ENCODE measurements at regions not wholly inside any gene's neighbourhood (a gene's known extent, or its start where the extent isn't known, plus 50 kb on each side); places are given as distances from the start of the nearest gene placed in this dataset.

GRCh38 chr6:14707971-14708465 lies 537.9 kb upstream of the JARID2 start:
- ChIA-PET CTCF (no interaction called here), POLR2A (no interaction called here)
- Histone ChIP-seq H3K9me3 (ENCODE audit: control insufficient read depth, insufficient read depth, low read depth, low read length) (no peaks in the 10 kb centered on the region), H3K4me1 (ENCODE audit: control insufficient read depth, insufficient read depth, low read length) (no peaks in the 10 kb centered on the region), H3K4me3 (ENCODE audit: low read depth, low read length) (no peak overlapping the region), H3K27ac (ENCODE audit: extremely low read depth, low read depth, low read length) (no peak overlapping the region), H3K36me3 (ENCODE audit: control insufficient read depth in 2 of 2, insufficient read depth in 1 of 2, low read length in 2 of 2) (no peaks in the 10 kb centered on the region)
- TF ChIP-seq ZNF76 (tag by site-specific recombination; IDR thresholded peaks at IDR 0.05; ENCODE audit: borderline replicate concordance, low read depth) = no peak
- no peak for TF ChIP-seq ZNF416 (tag by site-specific recombination; IDR thresholded peaks at IDR 0.05)
- TF ChIP-seq ZNF280C (tag by site-specific recombination; IDR thresholded peaks at IDR 0.05) = no peak
- TF ChIP-seq ZNF837 (tag by site-specific recombination; IDR thresholded peaks at IDR 0.05) = no peak
- TF ChIP-seq PRDM2 (tag by site-specific recombination; IDR thresholded peaks at IDR 0.05; ENCODE audit: borderline replicate concordance) = no peak
- TF ChIP-seq ZBTB1 (tag by site-specific recombination; IDR thresholded peaks at IDR 0.05) = no peak

DNA sequence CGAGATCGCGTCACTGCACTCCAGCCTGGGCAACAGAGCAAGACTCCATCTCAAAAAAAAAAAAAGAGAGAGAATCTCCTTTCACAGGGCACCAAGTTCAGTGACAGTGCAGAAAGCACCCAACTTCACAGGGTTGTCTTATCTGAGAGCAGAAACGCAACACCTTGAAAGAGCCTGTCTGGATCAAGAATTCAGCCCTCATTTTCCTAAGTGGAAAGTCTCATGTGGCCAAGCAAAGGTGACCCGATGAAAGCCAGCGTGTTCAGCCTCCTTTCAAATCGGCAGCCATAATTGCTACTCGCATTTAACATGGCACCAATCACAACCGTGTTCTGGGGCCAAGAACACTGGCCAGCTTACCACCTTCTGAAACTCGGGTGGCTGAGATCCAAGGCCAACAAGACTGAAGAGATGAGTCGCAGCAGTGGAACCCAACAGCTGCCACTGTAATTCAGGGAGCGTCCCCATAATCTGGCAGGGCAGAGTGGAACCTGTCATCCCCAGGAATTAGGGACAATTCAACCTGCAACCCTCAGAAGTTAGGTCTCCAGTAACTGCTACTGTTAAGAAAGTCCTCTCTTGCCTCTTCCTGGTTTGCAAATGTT lies 536.7 kb upstream of the JARID2 start:
- H3K4me1 ChIP-seq (ENCODE audit: control insufficient read depth, insufficient read depth, low read length) = no peaks in the 10 kb centered on the region
- POLR2A ChIA-PET = interaction anchor here (0.6 kb wide), 1 partner anchor 485 kb away, joined by 3 read pairs; no protein-coding TSS in a partner anchor
- no peak overlapping the region for H3K4me3 ChIP-seq (ENCODE audit: low read depth, low read length)
- H3K9me3 ChIP-seq (ENCODE audit: control insufficient read depth, insufficient read depth, low read depth, low read length) = no peaks in the 10 kb centered on the region
- H3K36me3 ChIP-seq (ENCODE audit: control insufficient read depth in 2 of 2, insufficient read depth in 1 of 2, low read length in 2 of 2) = no peaks in the 10 kb centered on the region
- CTCF ChIA-PET = interaction anchor here (0.6 to 0.9 kb wide), 2 partner anchors 12 to 489 kb away, joined by 3 read pairs; no protein-coding TSS in a partner anchor
- no peak for TF ChIP-seq BCL11B (tag by site-specific recombination; IDR thresholded peaks at IDR 0.05; ENCODE audit: low read depth)
- no peak for TF ChIP-seq ZBTB49 (tag by site-specific recombination; IDR thresholded peaks at IDR 0.05; ENCODE audit: low read depth)
- TF ChIP-seq ZNF830 (tag by site-specific recombination; IDR thresholded peaks at IDR 0.05; ENCODE audit: low read depth) = no peak
- TF ChIP-seq, protein P1, sequence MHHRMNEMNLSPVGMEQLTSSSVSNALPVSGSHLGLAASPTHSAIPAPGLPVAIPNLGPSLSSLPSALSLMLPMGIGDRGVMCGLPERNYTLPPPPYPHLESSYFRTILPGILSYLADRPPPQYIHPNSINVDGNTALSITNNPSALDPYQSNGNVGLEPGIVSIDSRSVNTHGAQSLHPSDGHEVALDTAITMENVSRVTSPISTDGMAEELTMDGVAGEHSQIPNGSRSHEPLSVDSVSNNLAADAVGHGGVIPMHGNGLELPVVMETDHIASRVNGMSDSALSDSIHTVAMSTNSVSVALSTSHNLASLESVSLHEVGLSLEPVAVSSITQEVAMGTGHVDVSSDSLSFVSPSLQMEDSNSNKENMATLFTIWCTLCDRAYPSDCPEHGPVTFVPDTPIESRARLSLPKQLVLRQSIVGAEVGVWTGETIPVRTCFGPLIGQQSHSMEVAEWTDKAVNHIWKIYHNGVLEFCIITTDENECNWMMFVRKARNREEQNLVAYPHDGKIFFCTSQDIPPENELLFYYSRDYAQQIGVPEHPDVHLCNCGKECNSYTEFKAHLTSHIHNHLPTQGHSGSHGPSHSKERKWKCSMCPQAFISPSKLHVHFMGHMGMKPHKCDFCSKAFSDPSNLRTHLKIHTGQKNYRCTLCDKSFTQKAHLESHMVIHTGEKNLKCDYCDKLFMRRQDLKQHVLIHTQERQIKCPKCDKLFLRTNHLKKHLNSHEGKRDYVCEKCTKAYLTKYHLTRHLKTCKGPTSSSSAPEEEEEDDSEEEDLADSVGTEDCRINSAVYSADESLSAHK (tag by site-specific recombination; IDR thresholded peaks at IDR 0.05) = no peak
- TF ChIP-seq ZSCAN16 (tag by site-specific recombination; IDR thresholded peaks at IDR 0.05) = no peak
- TF ChIP-seq ZNF626 (tag by site-specific recombination; IDR thresholded peaks at IDR 0.05) = no peak
- TF ChIP-seq ZNF596 (tag by site-specific recombination; IDR thresholded peaks at IDR 0.05) = no peak
- no peak overlapping the region for H3K27ac ChIP-seq (ENCODE audit: extremely low read depth, low read depth, low read length)
